Omental fat pad (tissue), 3 donors: ENCODE measurements at regions not wholly inside any gene's neighbourhood (a gene's known extent, or its start where the extent isn't known, plus 50 kb on each side); places are given as distances from the start of the nearest gene placed in this dataset.

ENCODE experiments used
- ATAC-seq: fragments of 150-250 bp; one replicate; pipeline ENCODE4 v1.9.1; 2016; ENCODE audit warnings: mild to moderate bottlenecking, moderate library complexity; ENCODE audit not compliant: low FRiP score
- DNase-seq: peaks from one replicate; pipeline ENCODE4 v3.0.0-alpha.2; 2019; ENCODE audit warnings: low spot score
- CTCF ChIP-seq, 3 donors: fragments of 450-650 bp; IDR thresholded peaks; one replicate each; pipeline ENCODE4 v1.5.1; 2016 to 2017; ENCODE audit warnings: antibody characterized with exemption in 3 of 3, mild to moderate bottlenecking in 3 of 3, moderate library complexity in 2 of 3

- TF ChIP-seq CTCF (IDR thresholded peaks at IDR 0.05) = no peak
Measured at GRCh38 chr1:232364654-232365382, 265.1 kb downstream of the SIPA1L2 start.

GRCh38 chr1:232363008-232363407 is 266.9 kb downstream of the SIPA1L2 start:
- ATAC-seq (no peak), DNase-seq (no peak)
- TF ChIP-seq CTCF (IDR thresholded peaks at IDR 0.05) = no peak

More at GRCh38 chr1:232364654-232365382, 265.1 kb downstream of the SIPA1L2 start:
- DNase-seq = no peak
- ATAC-seq = no peak

GRCh38 chr1:232357416-232357815 is 272.5 kb downstream of the SIPA1L2 start:
- TF ChIP-seq CTCF (IDR thresholded peaks at IDR 0.05) = no peak
- ATAC-seq (no peak), DNase-seq (no peak)

- ATAC-seq (no peak), DNase-seq (no peak)
- TF ChIP-seq CTCF (IDR thresholded peaks at IDR 0.05) = no peak
Measured at GRCh38 chr1:232355162-232356006, 274.5 kb downstream of the SIPA1L2 start.

- DNase-seq (no peak), ATAC-seq (no peak)
- no peak for TF ChIP-seq CTCF (IDR thresholded peaks at IDR 0.05)
Measured at GRCh38 chr1:232353001-232353400, 276.9 kb downstream of the SIPA1L2 start.

GRCh38 chr1:232352366-232352765 is 277.6 kb downstream of the SIPA1L2 start:
- DNase-seq (no peak), ATAC-seq (no peak)
- no peak for TF ChIP-seq CTCF (IDR thresholded peaks at IDR 0.05)
